ENCODE measurements at regions not wholly inside any gene's neighbourhood (a gene's known extent, or its start where the extent isn't known, plus 50 kb on each side); places are given as distances from the start of the nearest gene placed in this dataset.
"Not testable (repeated sequence)": the region's sequence is repeated elsewhere in the genome, so short reads cannot be mapped to it uniquely, and the experiment has no call there.

GRCh38 chr10:78339251-78339650, 305.6 kb downstream of the RPS24 start:
- ATAC-seq (replicated peaks) = no peak
- no peak overlapping the region for H3K27ac Mint-ChIP-seq
- DNase-seq = no peak
- peaks cover 10 to 12% of the 10 kb centered on the region in 2 donors for H3K27me3 Mint-ChIP-seq
- H3K4me3 Mint-ChIP-seq = no peak overlapping the region
- H3K4me1 Mint-ChIP-seq = no peaks in the 10 kb centered on the region
- H3K36me3 Mint-ChIP-seq = no peaks in the 10 kb centered on the region
- no peaks in the 10 kb centered on the region for H3K9me3 Mint-ChIP-seq

- no peaks in the 10 kb centered on the region for H3K4me1 Mint-ChIP-seq
- H3K36me3 Mint-ChIP-seq = no peaks in the 10 kb centered on the region
Measured at GRCh38 chr10:78341953-78342614, 308.4 kb downstream of the RPS24 start.

GRCh38 chr10:78342827-78343653, 309.4 kb downstream of the RPS24 start:
- H3K36me3 Mint-ChIP-seq = no peaks in the 10 kb centered on the region
- no peak overlapping the region for H3K4me3 Mint-ChIP-seq
- DNase-seq (no peak), ATAC-seq (replicated peaks) (no peak)
- peaks cover 14 to 25% of the 10 kb centered on the region in 2 donors for H3K27me3 Mint-ChIP-seq
- H3K9me3 Mint-ChIP-seq = peaks cover 0 to 4% of the 10 kb centered on the region in 2 donors
- no peaks in the 10 kb centered on the region for H3K4me1 Mint-ChIP-seq
- H3K27ac Mint-ChIP-seq = no peak overlapping the region

More at GRCh38 chr10:78341953-78342614, 308.4 kb downstream of the RPS24 start:
- Mint-ChIP-seq H3K27me3 (peaks cover 10 to 19% of the 10 kb centered on the region in 2 donors), H3K27ac (no peak overlapping the region), H3K4me3 (no peak overlapping the region), H3K9me3 (peaks cover 0 to 4% of the 10 kb centered on the region in 2 donors)
- no peak for ATAC-seq (replicated peaks)
- no peak for DNase-seq

DNA sequence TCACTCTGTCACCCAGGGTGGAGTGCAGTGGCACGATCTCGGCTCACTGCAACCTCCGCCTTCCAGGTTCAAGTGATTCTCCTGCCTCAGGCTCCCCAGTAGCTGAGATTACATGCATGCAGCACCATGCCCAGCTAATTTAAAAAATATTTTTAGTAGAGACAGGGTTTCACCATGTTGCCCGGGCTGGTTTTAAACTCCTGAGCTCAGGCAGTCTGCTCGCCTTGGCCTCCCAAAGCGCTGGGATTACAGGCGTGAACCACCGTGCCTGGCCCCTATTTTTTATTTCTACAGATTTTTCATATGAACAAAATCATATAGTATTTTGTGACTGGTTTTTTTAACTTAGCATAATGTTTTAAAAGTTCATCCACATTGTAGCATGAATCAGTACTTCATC, 310.6 kb downstream of the RPS24 start:
- H3K27ac Mint-ChIP-seq; H3K4me1 Mint-ChIP-seq; ATAC-seq (replicated peaks); DNase-seq; H3K4me3 Mint-ChIP-seq; H3K9me3 Mint-ChIP-seq; H3K36me3 Mint-ChIP-seq: not testable (repeated sequence)
- H3K27me3 Mint-ChIP-seq = peaks cover 4 to 14% of the 10 kb centered on the region in 2 donors

DNA sequence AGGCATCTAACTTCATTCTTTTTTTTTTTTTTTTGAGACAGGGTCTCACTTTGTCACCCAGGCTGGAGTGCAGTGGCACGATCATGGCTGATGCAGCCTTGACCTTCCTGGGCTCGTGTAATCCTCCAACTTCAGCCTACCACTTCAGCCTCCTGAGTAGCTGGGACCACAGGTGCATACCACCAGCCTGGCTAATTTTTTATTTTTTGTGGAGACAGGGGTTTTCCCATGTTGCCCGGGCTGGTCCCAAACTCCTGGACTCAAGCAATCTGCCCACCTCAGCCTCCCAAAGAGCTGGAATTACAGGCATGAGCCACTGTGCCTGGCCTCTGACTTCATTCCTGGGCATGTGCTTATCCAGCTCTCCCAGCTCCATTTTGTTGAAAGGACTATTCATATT, 311.9 kb downstream of the RPS24 start:
- H3K4me3 Mint-ChIP-seq; DNase-seq; H3K36me3 Mint-ChIP-seq; H3K4me1 Mint-ChIP-seq; ATAC-seq (replicated peaks); H3K9me3 Mint-ChIP-seq; H3K27ac Mint-ChIP-seq: not testable (repeated sequence)
- H3K27me3 Mint-ChIP-seq = peaks cover 4 to 18% of the 10 kb centered on the region in 2 donors

- peaks cover 0 to 4% of the 10 kb centered on the region in 2 donors for H3K9me3 Mint-ChIP-seq
- no peaks in the 10 kb centered on the region for H3K4me1 Mint-ChIP-seq
- H3K27ac Mint-ChIP-seq = no peak overlapping the region
- ATAC-seq (replicated peaks) (no peak), DNase-seq (no peak)
- no peaks in the 10 kb centered on the region for H3K36me3 Mint-ChIP-seq
- H3K4me3 Mint-ChIP-seq = no peak overlapping the region
- H3K27me3 Mint-ChIP-seq = peaks cover 10 to 18% of the 10 kb centered on the region in 2 donors
Measured at GRCh38 chr10:78346721-78347120, 313.1 kb downstream of the RPS24 start.

DNA sequence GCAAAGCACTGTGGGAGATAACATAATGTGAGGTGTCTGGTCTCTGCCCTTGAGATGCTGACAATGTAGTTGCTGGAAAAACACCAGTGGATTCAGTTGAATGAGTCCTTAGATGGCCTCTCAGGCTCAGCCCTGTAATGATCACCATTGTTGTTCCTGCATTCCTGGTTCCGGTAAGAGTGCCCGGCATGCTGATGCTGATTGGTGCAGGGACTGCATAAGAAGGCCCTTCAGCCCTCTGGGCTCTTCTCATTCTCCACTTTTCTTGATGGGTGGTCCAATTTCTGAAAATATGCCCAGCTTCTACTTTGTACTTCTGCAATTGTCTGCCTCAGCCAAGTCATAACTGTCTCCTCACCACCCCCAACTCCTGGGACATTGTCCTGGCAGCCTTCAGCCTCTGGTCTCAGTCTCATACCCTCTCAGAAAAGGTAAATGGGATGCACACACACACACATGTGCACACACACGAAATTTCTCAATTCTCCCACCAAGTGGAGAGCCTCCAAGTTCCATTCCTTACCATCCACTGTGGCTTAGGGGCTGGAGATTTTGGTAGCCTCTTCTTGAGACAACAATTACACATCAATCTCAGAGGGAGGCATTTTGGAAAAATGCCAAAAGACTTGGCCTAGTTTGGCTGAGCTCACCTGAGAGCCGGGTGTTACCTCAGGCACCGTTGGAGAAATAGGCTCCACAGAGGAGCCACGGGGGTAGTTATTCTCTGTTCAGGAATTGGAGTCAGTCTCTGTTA, 314.9 kb downstream of the RPS24 start:
- peaks cover 0 to 4% of the 10 kb centered on the region in 2 donors for H3K9me3 Mint-ChIP-seq
- H3K27me3 Mint-ChIP-seq = peaks cover 14 to 34% of the 10 kb centered on the region in 2 donors
- H3K4me3 Mint-ChIP-seq = no peak overlapping the region
- ATAC-seq (replicated peaks) (no peak), DNase-seq (no peak)
- no peak overlapping the region for H3K27ac Mint-ChIP-seq
- no peaks in the 10 kb centered on the region for H3K4me1 Mint-ChIP-seq
- H3K36me3 Mint-ChIP-seq = no peaks in the 10 kb centered on the region

DNA sequence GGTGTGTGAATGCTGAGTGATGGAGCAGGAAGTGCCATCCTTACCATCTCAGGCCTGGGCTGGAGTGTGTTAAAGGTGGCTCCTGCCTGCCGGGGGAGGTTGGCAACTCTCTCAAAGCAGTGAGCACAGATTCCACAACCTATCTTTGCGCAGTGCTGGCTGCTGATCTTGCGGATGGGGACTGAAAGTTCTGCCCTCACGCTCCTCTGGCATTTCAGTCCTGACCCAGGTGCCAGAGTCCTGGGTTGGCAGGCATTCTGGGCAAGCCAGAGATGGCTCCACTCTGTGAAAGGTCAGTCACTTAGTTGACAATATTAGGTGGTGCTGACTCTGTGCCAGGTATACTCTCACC, 315.5 kb downstream of the RPS24 start:
- ATAC-seq (replicated peaks) = no peak
- no peak overlapping the region for H3K27ac Mint-ChIP-seq
- peaks cover 14 to 36% of the 10 kb centered on the region in 2 donors for H3K27me3 Mint-ChIP-seq

GRCh38 chr10:78349911-78350663, 316.4 kb downstream of the RPS24 start:
- no peak for DNase-seq
- Mint-ChIP-seq H3K36me3 (no peaks in the 10 kb centered on the region), H3K27me3 (peaks cover 14 to 30% of the 10 kb centered on the region in 2 donors), H3K4me3 (no peak overlapping the region), H3K9me3 (peaks cover 0 to 1% of the 10 kb centered on the region in 2 donors), H3K4me1 (no peaks in the 10 kb centered on the region), H3K27ac (no peak overlapping the region)
- ATAC-seq (replicated peaks) = no peak

More for the DNA sequence above, 315.5 kb downstream of the RPS24 start:
- no peak overlapping the region for H3K4me3 Mint-ChIP-seq
- no peak for DNase-seq
- no peaks in the 10 kb centered on the region for H3K4me1 Mint-ChIP-seq
- no peaks in the 10 kb centered on the region for H3K36me3 Mint-ChIP-seq
- H3K9me3 Mint-ChIP-seq = peaks cover 0 to 4% of the 10 kb centered on the region in 2 donors

GRCh38 chr10:78351283-78351682, 317.6 kb downstream of the RPS24 start:
- Mint-ChIP-seq H3K4me3 (no peak overlapping the region), H3K36me3 (no peaks in the 10 kb centered on the region), H3K9me3 (peaks cover 0 to 1% of the 10 kb centered on the region in 2 donors), H3K27me3 (peaks cover 14 to 30% of the 10 kb centered on the region in 2 donors), H3K27ac (no peak overlapping the region), H3K4me1 (no peaks in the 10 kb centered on the region)
- DNase-seq = no peak
- ATAC-seq (replicated peaks) = no peak

DNA sequence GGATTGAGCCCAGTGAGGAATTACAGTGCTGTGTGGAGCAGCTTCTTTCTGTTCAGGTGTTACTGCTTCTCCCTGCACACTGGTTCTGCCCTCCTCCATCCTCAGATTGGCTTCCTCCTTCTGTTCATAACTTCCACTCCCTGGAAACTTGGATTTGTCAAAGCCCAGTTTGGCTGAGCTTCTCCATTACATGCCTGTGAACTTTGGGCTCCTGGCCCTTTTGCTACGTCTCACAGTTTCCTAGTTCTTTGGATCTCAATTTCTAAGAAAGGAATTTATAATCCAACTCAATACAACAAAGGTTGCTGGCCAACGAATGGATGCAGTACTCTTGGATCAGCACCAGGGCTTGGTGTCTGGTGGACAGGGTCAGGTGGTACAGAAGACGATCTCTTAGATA, 318.1 kb downstream of the RPS24 start:
- Mint-ChIP-seq H3K9me3 (no peaks in the 10 kb centered on the region), H3K27ac (no peak overlapping the region), H3K36me3 (no peaks in the 10 kb centered on the region), H3K4me3 (no peak overlapping the region), H3K27me3 (peaks cover 14 to 30% of the 10 kb centered on the region in 2 donors), H3K4me1 (no peaks in the 10 kb centered on the region)
- ATAC-seq (replicated peaks) = no peak
- no peak for DNase-seq

GRCh38 chr10:78353636-78354035, 320.0 kb downstream of the RPS24 start:
- DNase-seq (no peak), ATAC-seq (replicated peaks) (no peak)
- no peaks in the 10 kb centered on the region for H3K4me1 Mint-ChIP-seq
- no peak overlapping the region for H3K27ac Mint-ChIP-seq
- H3K36me3 Mint-ChIP-seq = no peaks in the 10 kb centered on the region
- H3K27me3 Mint-ChIP-seq = peaks cover 14 to 31% of the 10 kb centered on the region in 2 donors
- H3K9me3 Mint-ChIP-seq = no peaks in the 10 kb centered on the region
- no peak overlapping the region for H3K4me3 Mint-ChIP-seq

- no peak overlapping the region for H3K27ac Mint-ChIP-seq
- no peaks in the 10 kb centered on the region for H3K9me3 Mint-ChIP-seq
- no peak overlapping the region for H3K4me3 Mint-ChIP-seq
- ATAC-seq (replicated peaks) = no peak
- no peaks in the 10 kb centered on the region for H3K36me3 Mint-ChIP-seq
- no peak for DNase-seq
- no peaks in the 10 kb centered on the region for H3K4me1 Mint-ChIP-seq
- H3K27me3 Mint-ChIP-seq = peaks cover 14 to 31% of the 10 kb centered on the region in 2 donors
Measured at GRCh38 chr10:78354101-78354500, 320.4 kb downstream of the RPS24 start.
